K562 (cell line): ENCODE measurements at regions not wholly inside any gene's neighbourhood (a gene's known extent, or its start where the extent isn't known, plus 50 kb on each side); places are given as distances from the start of the nearest gene placed in this dataset.

Experiments
- ATAC-seq: fragments of 200-7000 bp; cut with Tn5 transposase; 3 replicates; pipeline ENCODE4 v1.9.1; 2020; ENCODE audit warnings: moderate library complexity
- BruUV-seq: library from RNA; stranded (reverse); fragments of 400-500 nt; replicated peaks from 2 replicates; lab custom pipeline; 2021; lab: Mats Ljungman, UMichigan
- CTCF ChIA-PET: fragments of 300-600 bp; formaldehyde crosslinking; extraction: SDS; loops from one replicate; lab custom pipeline; 2021; ENCODE audit warnings: low intra/inter-chr PET ratio; lab: Yijun Ruan, JAX
- POLR2A ChIA-PET: fragments of 300-600, 350-650 bp; sonication (Branson Sonifier 250); formaldehyde crosslinking; extraction: SDS; loops from one replicate; lab custom pipeline; 2021; ENCODE audit warnings: antibody characterized with exemption, inconsistent platforms; lab: Yijun Ruan, JAX
- DNase-seq, 4 experiments: peaks; one replicate each; pipeline versions ENCODE4 v3.0.0 to v3.0.0-alpha.2; 2011 to 2018; ENCODE audit warnings: low spot score in 3 of 4, mixed read lengths in 3 of 4; ENCODE audit errors: extremely low read depth in 1 of 4
- FAIRE-seq: peaks from 2 replicates; lab custom pipeline; 2011; peaks lifted over from hg19 to GRCh38; lab: Jason Lieb, UNC
- H2AFZ ChIP-seq: 2 replicates; pipeline ENCODE4 v1.6.0; 2011; ENCODE audit warnings: low read depth, low read length, control low read depth, inconsistent platforms
- H3K27ac ChIP-seq: fragments of 200-600 bp; 3 replicates; pipeline ENCODE4 v1.8.0; 2011; ENCODE audit warnings: low read depth, mild to moderate bottlenecking, control low read depth, inconsistent platforms, low read length, moderate library complexity, mixed read lengths; ENCODE audit errors: extremely low read depth
- H3K27me3 ChIP-seq, 2 experiments: fragments of 300-600 bp in 1 of 2; 2 replicates in 1 of 2; 3 replicates in 1 of 2; pipeline versions ENCODE4 v1.6.0 to v1.8.0; 2011; ENCODE audit warnings: inconsistent platforms in 2 of 2, low read length in 2 of 2, mild to moderate bottlenecking in 1 of 2, mixed read lengths in 1 of 2, moderate library complexity in 1 of 2; ENCODE audit not compliant: control insufficient read depth in 2 of 2, insufficient read depth in 2 of 2
- H3K36me3 ChIP-seq: fragments of 300-600 bp; 3 replicates; pipeline ENCODE4 v1.8.0; 2011; ENCODE audit warnings: mild to moderate bottlenecking, low read length, inconsistent platforms; ENCODE audit not compliant: control insufficient read depth, insufficient read depth
- H3K4me1 ChIP-seq, 2 experiments: fragments of 200-600 bp in 1 of 2; replicated peaks in 1 of 2; 2 replicates in 1 of 2; 3 replicates in 1 of 2; pipeline versions ENCODE4 v1.5.1 to v1.8.0; 2011; ENCODE audit warnings: inconsistent platforms in 2 of 2, low read length in 2 of 2, mild to moderate bottlenecking in 1 of 2, mixed read lengths in 1 of 2, moderate library complexity in 1 of 2; ENCODE audit not compliant: control insufficient read depth in 2 of 2, insufficient read depth in 2 of 2
- H3K4me2 ChIP-seq: 2 replicates; pipeline ENCODE4 v1.6.1; 2011; ENCODE audit warnings: low read length, control low read depth, inconsistent platforms, mixed read lengths; ENCODE audit not compliant: insufficient read depth
- H3K4me3 ChIP-seq: fragments of 200-600 bp; sonication (generic), shearing (Covaris generic); 2 replicates; pipeline ENCODE4 v1.5.1; 2016; ENCODE audit warnings: control low read depth, inconsistent platforms
- H3K79me2 ChIP-seq: fragments of 200-600 bp; 3 replicates; pipeline ENCODE4 v1.8.0; 2011; ENCODE audit warnings: low read length, inconsistent platforms; ENCODE audit not compliant: control insufficient read depth, insufficient read depth
- H3K9ac ChIP-seq, 2 experiments: 2 replicates each; pipeline versions ENCODE4 v1.6.0 to v1.6.1; 2011; ENCODE audit warnings: low read depth in 2 of 2, low read length in 2 of 2, control low read depth in 1 of 2, inconsistent platforms in 1 of 2, mild to moderate bottlenecking in 1 of 2, mixed read lengths in 1 of 2; ENCODE audit not compliant: insufficient read depth in 1 of 2
- H3K9me1 ChIP-seq: one replicate; pipeline ENCODE4 v1.6.0; 2011; ENCODE audit warnings: inconsistent platforms, mild to moderate bottlenecking, low read length, moderate library complexity; ENCODE audit not compliant: control insufficient read depth, insufficient read depth
- H3K9me3 ChIP-seq: replicated peaks from 2 replicates; pipeline ENCODE4 v1.5.1; 2011; ENCODE audit warnings: low read depth, low read length, inconsistent platforms; ENCODE audit not compliant: control insufficient read depth, insufficient read depth
- H4K20me1 ChIP-seq: replicated peaks from 2 replicates; pipeline ENCODE4 v1.6.1; 2011; ENCODE audit warnings: low read length, inconsistent platforms, mixed read lengths; ENCODE audit not compliant: control insufficient read depth, insufficient read depth
- CCNT2 ChIP-seq: IDR thresholded peaks from 2 replicates; pipeline ENCODE4 v1.6.1; 2011; ENCODE audit warnings: borderline replicate concordance, low read depth, mild to moderate bottlenecking, moderate library complexity, mixed read lengths, low read length; ENCODE audit not compliant: insufficient read length; ENCODE audit errors: extremely low read depth
- KDM5B ChIP-seq: fragments of 200-600 bp; sonication (generic); IDR thresholded peaks from 2 replicates; pipeline ENCODE4 v1.6.1; 2012; ENCODE audit warnings: low read depth, mild to moderate bottlenecking, moderate library complexity, low read length, control low read depth, inconsistent platforms; ENCODE audit not compliant: insufficient replicate concordance
- MAFF ChIP-seq: IDR thresholded peaks from 2 replicates; pipeline ENCODE4 v1.6.1; 2012; ENCODE audit warnings: low read length, improper control_type of control experiment
- MEF2A ChIP-seq: IDR thresholded peaks from 2 replicates; pipeline ENCODE4 v1.6.1; 2011; ENCODE audit warnings: low read depth, mild to moderate bottlenecking, low read length, moderate library complexity; ENCODE audit not compliant: control insufficient read depth
- NCOA4 ChIP-seq: fragments of 450-650 bp; IDR thresholded peaks from 2 replicates; pipeline ENCODE4 v1.6.1; 2018; ENCODE audit warnings: mild to moderate bottlenecking; ENCODE audit not compliant: partially characterized antibody
- SNRNP70 ChIP-seq: fragments of 200-400 bp; formaldehyde crosslinking; optimal IDR thresholded peaks from 2 replicates; pipeline ENCODE3; 2017; ENCODE audit warnings: low read depth, low read length
- ZC3H8 ChIP-seq: fragments of 450-650 bp; IDR thresholded peaks from 2 replicates; pipeline ENCODE4 v1.6.1; 2017
- ZNF134 ChIP-seq: fragments of 250-450 bp; sonication (Bioruptor Pico); conservative IDR thresholded peaks from 2 replicates; pipeline ENCODE4 v1.4.0; 2020
- ZNF217 ChIP-seq: sonication (generic); formaldehyde crosslinking; IDR thresholded peaks from 2 replicates; pipeline ENCODE4 v1.8.0; 2022; ENCODE audit warnings: mild to moderate bottlenecking, missing genetic modification reagents
- ZNF316 ChIP-seq: fragments of 450-650 bp; IDR thresholded peaks from 2 replicates; pipeline ENCODE4 v1.6.1; 2016
- ZNF324 ChIP-seq: fragments of 250-450 bp; sonication (Bioruptor Pico); IDR thresholded peaks from 2 replicates; pipeline ENCODE4 v1.4.0; 2020; ENCODE audit warnings: mild to moderate bottlenecking
- ZNF347 ChIP-seq: fragments of 450-650 bp; formaldehyde crosslinking; IDR thresholded peaks from 2 replicates; pipeline ENCODE4 v1.4.0; 2020; ENCODE audit warnings: low read depth, mild to moderate bottlenecking, moderate library complexity
- ZNF695 ChIP-seq: fragments of 450-650 bp; formaldehyde crosslinking; IDR thresholded peaks from 2 replicates; pipeline ENCODE4 v1.4.0; 2020; ENCODE audit warnings: mild to moderate bottlenecking, moderate library complexity
- ZNF707 ChIP-seq: fragments of 250-450 bp; sonication (Bioruptor Pico); conservative IDR thresholded peaks from 2 replicates; pipeline ENCODE4 v1.8.0; 2022; ENCODE audit warnings: inconsistent platforms, mild to moderate bottlenecking, moderate library complexity
- WGBS: fragments of 100-300 bp; shearing (Covaris generic); methylation state at CpG from one replicate; pipeline ENCODE4 v1.1.6; 2016; ENCODE audit warnings: low coverage, mixed read lengths; ENCODE audit not compliant: insufficient coverage; ENCODE audit errors: missing lambda C conversion rate; 5-methylcytosine and 5-hydroxymethylcytosine counted together
- in situ Hi-C: fragments of 300-500 bp; cut with MboI; formaldehyde crosslinking; loops from 4 replicates; pipeline ENCODE4 v1.15.0; 2018; ENCODE audit warnings: inconsistent platforms, mixed read lengths
- intact Hi-C: fragments of 100-400 bp; cut with micrococcal nuclease; formaldehyde crosslinking; loops from 2 replicates; pipeline ENCODE4 v1.14.2; 2022
- TF ChIP-seq, protein P1 (sequence below): fragments of 250-450 bp; sonication (Bioruptor Pico); IDR thresholded peaks from 2 replicates; pipeline ENCODE4 v1.5.1; 2021; ENCODE audit warnings: mild to moderate bottlenecking
- TF ChIP-seq, protein P2 (sequence below): fragments of 150-350 bp; IDR thresholded peaks from 2 replicates; pipeline ENCODE4 v1.6.1; 2014; ENCODE audit warnings: low read depth, mild to moderate bottlenecking, low read length, borderline replicate concordance
- TF ChIP-seq, protein P3 (sequence below), 2 experiments: fragments of 250-450 bp in 1 of 2; fragments of 450-650 bp in 1 of 2; sonication (Bioruptor Pico) in 1 of 2; IDR thresholded peaks; 2 replicates each; pipeline versions ENCODE4 v1.6.1 to v1.8.0; 2016 to 2021; ENCODE audit warnings: mild to moderate bottlenecking in 2 of 2, moderate library complexity in 2 of 2, missing compliant biosample characterization in 1 of 2, missing genetic modification characterization in 1 of 2

DNA sequence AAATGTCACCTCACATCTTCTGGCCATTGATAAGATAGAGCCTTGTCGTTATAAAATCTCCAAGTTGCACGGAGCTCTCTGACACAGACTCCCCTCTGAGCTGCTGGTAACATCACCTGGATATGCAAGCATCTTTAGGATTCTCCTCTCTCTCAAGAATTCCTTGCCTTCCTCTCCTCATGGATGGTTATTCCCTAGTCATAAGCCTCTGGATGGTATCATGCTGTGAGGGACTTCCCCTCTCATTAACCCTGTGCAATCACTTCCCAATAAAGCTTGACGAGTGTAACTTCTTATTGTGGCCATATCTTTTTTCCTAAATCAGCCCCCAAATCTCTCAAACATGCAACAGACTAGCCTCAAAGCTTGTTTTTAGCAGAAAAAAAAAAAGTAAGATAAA is 1057.0 kb upstream of the SLIT2 start:
- no peaks in the 10 kb centered on the region for H3K79me2 ChIP-seq
- TF ChIP-seq CCNT2, result no peak
- no peak for TF ChIP-seq ZNF316
- TF ChIP-seq MEF2A, result no peak
- TF ChIP-seq, protein P1, sequence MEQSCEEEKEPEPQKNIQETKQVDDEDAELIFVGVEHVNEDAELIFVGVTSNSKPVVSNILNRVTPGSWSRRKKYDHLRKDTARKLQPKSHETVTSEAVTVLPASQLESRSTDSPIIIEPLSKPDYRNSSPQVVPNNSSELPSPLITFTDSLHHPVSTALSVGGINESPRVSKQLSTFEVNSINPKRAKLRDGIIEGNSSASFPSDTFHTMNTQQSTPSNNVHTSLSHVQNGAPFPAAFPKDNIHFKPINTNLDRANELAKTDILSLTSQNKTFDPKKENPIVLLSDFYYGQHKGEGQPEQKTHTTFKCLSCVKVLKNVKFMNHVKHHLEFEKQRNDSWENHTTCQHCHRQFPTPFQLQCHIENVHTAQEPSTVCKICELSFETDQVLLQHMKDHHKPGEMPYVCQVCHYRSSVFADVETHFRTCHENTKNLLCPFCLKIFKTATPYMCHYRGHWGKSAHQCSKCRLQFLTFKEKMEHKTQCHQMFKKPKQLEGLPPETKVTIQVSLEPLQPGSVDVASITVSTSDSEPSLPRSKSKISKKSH (CRISPR knock-in tag), result no peak
- TF ChIP-seq KDM5B, result no peak
- no peak for TF ChIP-seq SNRNP70
- no peak for TF ChIP-seq ZNF324
- no peak for TF ChIP-seq ZNF217 (CRISPR knock-in tag)
- no peak for TF ChIP-seq NCOA4
- TF ChIP-seq ZNF347 (CRISPR knock-in tag), result no peak
- TF ChIP-seq ZNF134 (CRISPR knock-in tag), result no peak
- no peak for TF ChIP-seq ZNF707
- TF ChIP-seq, protein P2, sequence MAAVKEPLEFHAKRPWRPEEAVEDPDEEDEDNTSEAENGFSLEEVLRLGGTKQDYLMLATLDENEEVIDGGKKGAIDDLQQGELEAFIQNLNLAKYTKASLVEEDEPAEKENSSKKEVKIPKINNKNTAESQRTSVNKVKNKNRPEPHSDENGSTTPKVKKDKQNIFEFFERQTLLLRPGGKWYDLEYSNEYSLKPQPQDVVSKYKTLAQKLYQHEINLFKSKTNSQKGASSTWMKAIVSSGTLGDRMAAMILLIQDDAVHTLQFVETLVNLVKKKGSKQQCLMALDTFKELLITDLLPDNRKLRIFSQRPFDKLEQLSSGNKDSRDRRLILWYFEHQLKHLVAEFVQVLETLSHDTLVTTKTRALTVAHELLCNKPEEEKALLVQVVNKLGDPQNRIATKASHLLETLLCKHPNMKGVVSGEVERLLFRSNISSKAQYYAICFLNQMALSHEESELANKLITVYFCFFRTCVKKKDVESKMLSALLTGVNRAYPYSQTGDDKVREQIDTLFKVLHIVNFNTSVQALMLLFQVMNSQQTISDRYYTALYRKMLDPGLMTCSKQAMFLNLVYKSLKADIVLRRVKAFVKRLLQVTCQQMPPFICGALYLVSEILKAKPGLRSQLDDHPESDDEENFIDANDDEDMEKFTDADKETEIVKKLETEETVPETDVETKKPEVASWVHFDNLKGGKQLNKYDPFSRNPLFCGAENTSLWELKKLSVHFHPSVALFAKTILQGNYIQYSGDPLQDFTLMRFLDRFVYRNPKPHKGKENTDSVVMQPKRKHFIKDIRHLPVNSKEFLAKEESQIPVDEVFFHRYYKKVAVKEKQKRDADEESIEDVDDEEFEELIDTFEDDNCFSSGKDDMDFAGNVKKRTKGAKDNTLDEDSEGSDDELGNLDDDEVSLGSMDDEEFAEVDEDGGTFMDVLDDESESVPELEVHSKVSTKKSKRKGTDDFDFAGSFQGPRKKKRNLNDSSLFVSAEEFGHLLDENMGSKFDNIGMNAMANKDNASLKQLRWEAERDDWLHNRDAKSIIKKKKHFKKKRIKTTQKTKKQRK, result no peak
- TF ChIP-seq ZC3H8, result no peak
- TF ChIP-seq ZNF695 (CRISPR knock-in tag), result no peak
- TF ChIP-seq, protein P3, sequence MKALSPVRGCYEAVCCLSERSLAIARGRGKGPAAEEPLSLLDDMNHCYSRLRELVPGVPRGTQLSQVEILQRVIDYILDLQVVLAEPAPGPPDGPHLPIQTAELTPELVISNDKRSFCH (CRISPR knock-in tag; IDR thresholded peaks at IDR 0.05), result no peak
- TF ChIP-seq, protein P3 (tag; IDR thresholded peaks at IDR 0.05), result no peak
- TF ChIP-seq MAFF, result no peak
- TF ChIP-seq, all 486 proteins: peak for 0
- DNase-seq (no peak), FAIRE-seq (no peak), ATAC-seq (no peak)
- Histone ChIP-seq H3K9me1 (no peaks in the 10 kb centered on the region), H3K36me3 (no peaks in the 10 kb centered on the region), H3K9me3 (no peaks in the 10 kb centered on the region; the same call in 1 of the 2 replicates), H3K9ac (no peak overlapping the region), H3K27ac (no peak overlapping the region), H3K4me2 (no peak overlapping the region), H3K27me3 (no peaks in the 10 kb centered on the region), H2AFZ (no peak overlapping the region), H3K4me1 (no peaks in the 10 kb centered on the region), H3K4me3 (no peak overlapping the region), H4K20me1 (no peaks in the 10 kb centered on the region)
- intact Hi-C loops (no loop called here), in situ Hi-C loops (no loop called here)
- BruUV-seq, result no TSS peak
- WGBS, result 0% methylated on average over 3 of the region's 3 CpGs
- ChIA-PET CTCF (no interaction called here), POLR2A (no interaction called here)
